NT2/D1 (cell line): ENCODE measurements at regions not wholly inside any gene's neighbourhood (a gene's known extent, or its start where the extent isn't known, plus 50 kb on each side); places are given as distances from the start of the nearest gene placed in this dataset.

ENCODE experiments used
- DNase-seq: peaks from one replicate; pipeline ENCODE4 v3.0.0-alpha.2; 2011; ENCODE audit warnings: low read depth, low spot score
- H3K27me3 ChIP-seq: 2 replicates; pipeline ENCODE4 v1.6.0; 2011; ENCODE audit warnings: mild to moderate bottlenecking; ENCODE audit not compliant: insufficient read length, insufficient read depth
- H3K36me3 ChIP-seq: 2 replicates; pipeline ENCODE4 v1.6.1; 2011; ENCODE audit warnings: mild to moderate bottlenecking, low read length, mixed read lengths; ENCODE audit not compliant: insufficient read depth, insufficient read length
- H3K4me1 ChIP-seq: 2 replicates; pipeline ENCODE4 v1.5.1; 2011; ENCODE audit not compliant: insufficient read depth, insufficient read length
- H3K4me3 ChIP-seq: 2 replicates; pipeline ENCODE4 v1.5.1; 2011; ENCODE audit warnings: low read depth; ENCODE audit not compliant: insufficient read length
- H3K9ac ChIP-seq: 2 replicates; pipeline ENCODE4 v1.6.0; 2011; ENCODE audit warnings: low read depth; ENCODE audit not compliant: insufficient read length
- H3K9me3 ChIP-seq: 2 replicates; pipeline ENCODE4 v1.5.1; 2011; ENCODE audit warnings: mild to moderate bottlenecking, low read length; ENCODE audit not compliant: insufficient read depth
- SUZ12 ChIP-seq: IDR thresholded peaks from 2 replicates; pipeline ENCODE4 v1.6.1; 2011; ENCODE audit not compliant: insufficient read length, insufficient read depth; ENCODE audit errors: extremely low read depth
- YY1 ChIP-seq: IDR thresholded peaks from 2 replicates; pipeline ENCODE4 v1.6.1; 2011; ENCODE audit not compliant: insufficient read length, insufficient read depth
- ZNF274 ChIP-seq: IDR thresholded peaks from 2 replicates; pipeline ENCODE4 v1.6.1; 2011; ENCODE audit warnings: mild to moderate bottlenecking, low read depth, low read length

DNA sequence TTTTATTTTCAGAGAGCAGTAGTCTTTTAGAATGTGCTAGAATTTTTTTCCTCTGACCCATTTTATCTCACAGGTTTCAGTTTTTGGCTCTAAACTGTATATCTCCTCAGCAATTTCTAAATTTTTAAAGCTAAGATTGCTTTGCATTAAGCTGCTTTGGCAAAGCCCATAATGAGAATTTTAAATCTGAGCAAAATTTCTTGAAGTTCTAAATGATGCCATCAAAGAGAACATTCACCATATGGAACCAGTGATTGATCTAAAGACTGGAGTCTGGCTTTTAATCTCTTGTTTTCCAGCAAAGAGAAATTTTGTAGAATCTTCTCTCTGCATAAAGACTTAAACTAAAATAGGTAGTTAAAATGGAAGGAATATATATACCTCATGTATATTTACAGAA is 313.6 kb downstream of the TBC1D32 start:
- no peak for DNase-seq
- no peaks in the 10 kb centered on the region for H3K9me3 ChIP-seq
- no peaks in the 10 kb centered on the region for H3K27me3 ChIP-seq
- no peak overlapping the region for H3K4me3 ChIP-seq
- H3K36me3 ChIP-seq = no peaks in the 10 kb centered on the region
- no peak overlapping the region for H3K9ac ChIP-seq
- H3K4me1 ChIP-seq = no peaks in the 10 kb centered on the region
- TF ChIP-seq ZNF274 (no peak), YY1 (no peak), SUZ12 (no peak)

DNA sequence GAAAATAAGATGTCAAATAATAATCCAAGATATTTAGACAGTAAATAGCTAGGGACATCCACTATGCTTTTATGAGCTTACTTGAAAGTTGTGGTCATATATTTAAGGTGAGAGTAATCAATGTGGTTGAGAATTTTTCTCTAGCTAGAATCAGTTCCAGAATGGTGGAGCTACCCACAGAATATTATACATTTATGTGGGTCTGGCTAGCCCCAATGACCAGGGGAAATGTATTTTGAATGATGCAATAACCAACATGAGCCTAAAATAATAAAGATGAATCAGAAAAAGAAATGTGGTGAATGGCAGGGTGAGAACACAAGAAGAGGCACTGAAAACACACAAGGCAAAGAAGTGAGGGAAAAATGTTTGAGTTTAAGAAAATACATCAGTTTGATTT is 325.7 kb downstream of the TBC1D32 start:
- no peak for TF ChIP-seq YY1
- H3K4me3 ChIP-seq = no peak overlapping the region
- no peak for DNase-seq
- no peaks in the 10 kb centered on the region for H3K4me1 ChIP-seq
- no peaks in the 10 kb centered on the region for H3K36me3 ChIP-seq
- H3K9ac ChIP-seq = no peak overlapping the region
- no peaks in the 10 kb centered on the region for H3K9me3 ChIP-seq
- no peaks in the 10 kb centered on the region for H3K27me3 ChIP-seq

DNA sequence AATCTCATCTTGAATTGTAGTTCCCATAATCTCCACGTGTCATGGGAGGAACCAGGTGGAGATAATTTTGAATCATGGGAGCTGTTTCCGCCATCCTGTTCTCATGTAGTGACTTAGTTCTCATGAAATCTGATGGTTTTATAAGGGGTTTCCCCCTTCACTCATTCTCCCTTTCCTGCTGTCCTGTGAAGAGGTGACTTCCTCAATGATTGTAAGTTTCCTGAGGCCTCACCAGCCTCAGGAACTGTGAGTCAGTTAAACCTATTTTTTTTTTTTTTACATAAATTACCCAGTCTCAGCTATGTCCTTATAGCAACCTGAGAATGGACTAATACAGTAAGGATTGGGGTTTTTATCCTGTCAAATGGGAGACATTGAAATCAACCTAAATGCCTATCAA is 328.3 kb downstream of the TBC1D32 start:
- no peaks in the 10 kb centered on the region for H3K4me1 ChIP-seq
- DNase-seq = no peak
- H3K27me3 ChIP-seq = no peaks in the 10 kb centered on the region
- H3K9me3 ChIP-seq = no peaks in the 10 kb centered on the region
- no peaks in the 10 kb centered on the region for H3K36me3 ChIP-seq
- H3K9ac ChIP-seq = no peak overlapping the region
- no peak overlapping the region for H3K4me3 ChIP-seq
- TF ChIP-seq YY1 (no peak), SUZ12 (no peak), ZNF274 (no peak)

DNA sequence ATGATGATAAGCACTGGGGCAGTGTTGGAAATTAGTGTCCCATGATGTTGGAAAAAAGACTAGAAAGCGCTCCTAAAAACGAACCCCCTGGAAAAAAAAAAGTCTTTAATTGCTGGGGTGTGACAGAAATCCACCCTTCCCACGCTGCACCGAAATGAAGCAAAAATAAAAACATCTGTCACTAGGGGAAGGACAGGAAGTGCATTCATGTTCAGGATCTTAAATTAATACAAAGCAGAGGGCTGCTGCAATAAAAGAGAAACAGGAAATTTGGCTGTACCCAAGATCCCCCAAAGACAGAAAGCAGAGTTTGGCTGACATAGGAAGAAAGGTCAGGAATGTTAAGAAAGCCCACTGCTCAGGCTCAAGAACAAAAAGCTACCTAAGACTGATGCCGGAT is 333.9 kb downstream of the TBC1D32 start:
- no peaks in the 10 kb centered on the region for H3K36me3 ChIP-seq
- H3K9me3 ChIP-seq = no peaks in the 10 kb centered on the region
- H3K4me1 ChIP-seq = no peaks in the 10 kb centered on the region
- H3K4me3 ChIP-seq = no peak overlapping the region
- H3K9ac ChIP-seq = no peak overlapping the region
- DNase-seq = no peak
- TF ChIP-seq SUZ12 (no peak), ZNF274 (no peak), YY1 (no peak)
- no peaks in the 10 kb centered on the region for H3K27me3 ChIP-seq

DNA sequence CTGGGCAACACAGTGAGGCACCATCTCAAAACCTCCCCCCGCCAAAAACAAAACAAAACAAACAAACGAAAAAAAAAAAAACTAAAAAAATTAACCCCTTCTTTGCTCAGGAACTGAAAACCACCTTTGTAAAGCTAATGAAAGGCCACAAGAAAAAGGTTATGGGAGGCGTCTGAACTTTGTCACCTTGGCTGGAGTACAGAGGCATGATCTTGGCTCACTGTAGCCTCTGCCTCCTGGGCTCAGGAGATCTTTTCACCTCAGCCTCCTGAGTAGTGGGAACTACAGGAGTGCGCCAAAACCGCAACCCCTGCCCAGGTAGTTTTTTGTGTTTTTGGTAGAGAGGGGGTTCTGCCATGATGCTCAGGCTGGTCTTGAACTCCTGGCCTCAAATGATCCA is 337.9 kb downstream of the TBC1D32 start:
- no peaks in the 10 kb centered on the region for H3K36me3 ChIP-seq
- no peak overlapping the region for H3K4me3 ChIP-seq
- TF ChIP-seq YY1 (no peak), SUZ12 (no peak), ZNF274 (no peak)
- H3K9ac ChIP-seq = no peak overlapping the region
- no peaks in the 10 kb centered on the region for H3K4me1 ChIP-seq
- no peak for DNase-seq
- H3K27me3 ChIP-seq = no peaks in the 10 kb centered on the region
- H3K9me3 ChIP-seq = no peaks in the 10 kb centered on the region

DNA sequence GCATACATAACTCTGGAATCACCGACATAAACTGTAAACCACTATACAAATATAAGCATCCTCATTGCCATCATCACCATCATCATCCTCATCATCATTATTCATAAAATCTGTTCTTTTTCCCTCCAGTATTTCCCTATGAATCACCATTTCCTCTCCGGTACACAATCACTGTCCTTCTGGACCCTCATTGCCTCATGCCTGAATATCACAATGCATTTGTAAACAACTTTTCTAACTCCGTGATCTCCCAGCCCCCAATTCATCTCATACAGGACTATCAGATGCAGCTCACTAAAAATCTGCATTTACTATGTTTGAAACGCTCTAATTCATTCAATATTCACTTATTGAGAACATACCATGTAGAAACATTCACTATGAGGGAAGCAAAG is 339.7 kb downstream of the TBC1D32 start:
- no peak for DNase-seq
- no peak overlapping the region for H3K4me3 ChIP-seq
- no peak overlapping the region for H3K9ac ChIP-seq
- no peaks in the 10 kb centered on the region for H3K36me3 ChIP-seq
- no peaks in the 10 kb centered on the region for H3K9me3 ChIP-seq
- no peaks in the 10 kb centered on the region for H3K27me3 ChIP-seq
- no peaks in the 10 kb centered on the region for H3K4me1 ChIP-seq
- no peak for TF ChIP-seq SUZ12
- no peak for TF ChIP-seq ZNF274
- TF ChIP-seq YY1 = no peak

DNA sequence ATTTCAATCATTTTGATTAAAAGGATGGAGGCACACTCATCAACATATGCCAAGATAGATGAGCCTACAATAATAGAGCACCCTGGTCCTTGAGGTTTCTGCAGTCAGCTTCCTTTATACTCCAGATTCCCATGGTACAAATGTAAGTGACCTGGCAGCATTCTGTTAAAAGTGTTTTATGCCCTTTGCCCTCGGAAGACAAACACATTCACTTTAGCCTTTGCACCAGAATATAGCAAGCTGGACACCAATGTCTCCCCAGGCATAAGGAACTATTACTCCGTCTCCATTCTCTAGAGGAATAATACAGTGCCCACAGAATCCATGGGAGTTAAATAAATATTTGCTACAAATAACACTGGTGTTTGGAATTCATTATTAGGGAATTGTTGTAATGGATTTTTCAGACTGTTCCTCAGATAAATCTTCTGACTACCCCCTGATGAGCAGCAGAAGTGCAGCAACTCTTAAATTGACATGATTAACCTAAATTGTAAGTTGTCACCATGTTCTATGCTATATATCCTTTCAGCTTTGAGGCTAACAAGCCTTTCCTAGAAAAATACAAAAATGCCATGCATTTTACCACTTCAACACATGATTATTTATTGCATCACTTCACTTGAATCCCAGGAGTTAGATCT is 340.2 kb downstream of the TBC1D32 start:
- H3K36me3 ChIP-seq = no peaks in the 10 kb centered on the region
- H3K9me3 ChIP-seq = no peaks in the 10 kb centered on the region
- no peak for DNase-seq
- H3K4me3 ChIP-seq = no peak overlapping the region
- no peaks in the 10 kb centered on the region for H3K4me1 ChIP-seq
- no peaks in the 10 kb centered on the region for H3K27me3 ChIP-seq
- TF ChIP-seq ZNF274 (no peak), SUZ12 (no peak), YY1 (no peak)
- no peak overlapping the region for H3K9ac ChIP-seq
